PFSK-1 (cell line): ENCODE measurements at regions not wholly inside any gene's neighbourhood (a gene's known extent, or its start where the extent isn't known, plus 50 kb on each side); places are given as distances from the start of the nearest gene placed in this dataset.

Experiments used
- FOXP2 ChIP-seq: optimal IDR thresholded peaks from 2 replicates; pipeline ENCODE3; 2011; ENCODE audit warnings: borderline replicate concordance, control low read depth, inconsistent platforms; ENCODE audit not compliant: insufficient read depth; ENCODE audit errors: extremely low read length, extremely low read depth
- POLR2AphosphoS5 ChIP-seq: IDR thresholded peaks from 2 replicates; pipeline ENCODE4 v1.6.1; 2012; ENCODE audit warnings: low read depth, mild to moderate bottlenecking, control low read depth, low read length, moderate library complexity
- REST ChIP-seq, 2 experiments: IDR thresholded peaks; 2 replicates each; pipeline versions ENCODE4 v1.6.1 to v1.8.0; 2011 to 2012; ENCODE audit warnings: low read depth in 2 of 2, low read length in 2 of 2, control low read depth in 1 of 2, inconsistent platforms in 1 of 2, mild to moderate bottlenecking in 1 of 2, moderate library complexity in 1 of 2; ENCODE audit not compliant: insufficient read depth in 1 of 2
- SIN3A ChIP-seq: IDR thresholded peaks from 2 replicates; pipeline ENCODE4 v1.6.1; 2012; ENCODE audit warnings: mild to moderate bottlenecking, low read length, moderate library complexity, borderline replicate concordance; ENCODE audit not compliant: insufficient read depth
- TAF1 ChIP-seq: IDR thresholded peaks from 2 replicates; pipeline ENCODE4 v1.6.1; 2012; ENCODE audit warnings: low read length, control low read depth, borderline replicate concordance; ENCODE audit not compliant: insufficient read depth

GRCh38 chr5:173834071-173834771, 53.9 kb upstream of the CPEB4 start:
- TF ChIP-seq SIN3A = no peak
- TF ChIP-seq FOXP2 = no peak
- TF ChIP-seq POLR2AphosphoS5 = no peak
- TF ChIP-seq TAF1 = no peak
- TF ChIP-seq REST (IDR thresholded peaks at IDR 0.05; ENCODE audit: insufficient read depth in 1 of 2, low read depth in 2 of 2, low read length in 2 of 2) = no peak

GRCh38 chr5:173835131-173835530, 53.0 kb upstream of the CPEB4 start:
- TF ChIP-seq REST (IDR thresholded peaks at IDR 0.05; ENCODE audit: insufficient read depth in 1 of 2, low read depth in 2 of 2, low read length in 2 of 2) (no peak), SIN3A (no peak), FOXP2 (no peak), TAF1 (no peak)

GRCh38 chr5:173835661-173836060, 52.5 kb upstream of the CPEB4 start:
- TF ChIP-seq SIN3A (no peak), REST (IDR thresholded peaks at IDR 0.05; ENCODE audit: insufficient read depth in 1 of 2, low read depth in 2 of 2, low read length in 2 of 2) (no peak), POLR2AphosphoS5 (no peak), TAF1 (no peak), FOXP2 (no peak)

- TF ChIP-seq SIN3A = no peak
- TF ChIP-seq POLR2AphosphoS5 = no peak
- no peak for TF ChIP-seq TAF1
- TF ChIP-seq REST (IDR thresholded peaks at IDR 0.05; ENCODE audit: insufficient read depth in 1 of 2, low read depth in 2 of 2, low read length in 2 of 2) = no peak
- no peak for TF ChIP-seq FOXP2
Observed at GRCh38 chr5:173837654-173838053, 50.5 kb upstream of the CPEB4 start.
